RKO (cell line): ENCODE measurements at regions not wholly inside any gene's neighbourhood (a gene's known extent, or its start where the extent isn't known, plus 50 kb on each side); places are given as distances from the start of the nearest gene placed in this dataset.

Experiments
- DNase-seq: peaks from one replicate; pipeline ENCODE4 v3.0.0-alpha.2; 2016; ENCODE audit warnings: low spot score

DNA sequence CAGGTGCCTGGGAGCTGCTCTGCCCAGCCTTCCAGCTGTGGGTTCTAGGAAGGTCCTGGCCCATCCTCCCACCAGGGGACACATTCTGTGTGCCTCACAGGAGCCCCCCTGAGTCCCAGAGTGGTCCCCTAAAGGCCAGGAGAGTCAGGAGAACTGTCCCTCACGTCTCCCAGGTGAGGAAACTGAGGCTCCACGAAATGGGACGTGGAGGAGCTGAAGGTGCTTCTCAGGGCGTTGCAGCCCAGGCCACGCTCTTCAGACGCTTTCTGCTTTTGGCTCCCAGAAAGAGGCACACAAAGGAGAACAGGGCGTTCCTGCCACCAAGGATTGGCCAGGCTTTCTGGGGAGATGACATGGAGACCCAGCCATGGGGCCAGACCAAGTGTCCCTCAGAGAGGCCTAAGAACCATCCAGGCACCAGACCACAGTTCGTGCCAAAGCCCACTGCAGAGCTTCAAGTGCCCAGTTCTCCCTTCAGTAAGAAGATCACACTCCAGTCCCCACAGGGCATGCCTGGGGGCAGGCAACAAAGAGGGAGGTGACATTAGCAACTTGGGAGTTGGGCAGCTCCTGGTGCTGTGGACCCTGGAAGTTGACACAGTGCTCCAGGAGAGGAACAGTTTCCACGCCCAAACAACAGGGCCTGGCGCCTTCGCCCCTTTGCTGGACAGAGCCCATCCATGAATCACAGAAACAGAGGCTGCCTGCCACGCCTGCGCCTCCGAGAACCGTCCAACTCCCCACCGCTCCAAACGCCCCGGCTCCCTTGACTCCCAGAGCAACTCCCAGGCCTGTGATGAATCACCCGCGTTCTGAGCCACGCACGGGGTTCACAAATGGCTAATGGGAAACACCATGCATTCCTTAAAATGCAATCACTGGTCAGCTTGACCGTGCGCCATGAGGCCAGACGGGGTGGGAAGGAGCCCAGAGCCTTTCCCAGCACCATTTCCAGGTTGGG, 589.2 kb downstream of the BRD1 start:
- DNase-seq = no peak

GRCh38 chr22:49237703-49238102, 590.0 kb downstream of the BRD1 start:
- no peak for DNase-seq

DNA sequence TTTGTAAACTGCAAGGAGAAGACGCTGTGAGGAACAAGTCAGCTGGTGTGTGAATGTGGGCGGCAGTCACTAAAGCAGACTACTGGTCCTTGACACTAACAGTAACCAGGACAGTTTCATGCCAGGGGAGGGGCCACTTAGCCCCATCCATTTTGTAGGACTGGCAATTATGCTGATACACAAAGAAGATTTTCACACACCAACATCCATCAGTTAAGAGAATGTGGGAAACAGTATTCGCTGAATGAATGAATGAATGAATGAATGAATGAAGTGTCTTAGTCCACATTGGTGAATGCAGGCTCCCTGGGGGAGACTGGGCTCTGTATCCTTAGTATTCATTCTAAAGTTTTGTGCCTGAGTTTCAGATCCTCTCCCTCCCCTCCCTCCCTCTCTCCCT, 590.4 kb downstream of the BRD1 start:
- no peak for DNase-seq

DNA sequence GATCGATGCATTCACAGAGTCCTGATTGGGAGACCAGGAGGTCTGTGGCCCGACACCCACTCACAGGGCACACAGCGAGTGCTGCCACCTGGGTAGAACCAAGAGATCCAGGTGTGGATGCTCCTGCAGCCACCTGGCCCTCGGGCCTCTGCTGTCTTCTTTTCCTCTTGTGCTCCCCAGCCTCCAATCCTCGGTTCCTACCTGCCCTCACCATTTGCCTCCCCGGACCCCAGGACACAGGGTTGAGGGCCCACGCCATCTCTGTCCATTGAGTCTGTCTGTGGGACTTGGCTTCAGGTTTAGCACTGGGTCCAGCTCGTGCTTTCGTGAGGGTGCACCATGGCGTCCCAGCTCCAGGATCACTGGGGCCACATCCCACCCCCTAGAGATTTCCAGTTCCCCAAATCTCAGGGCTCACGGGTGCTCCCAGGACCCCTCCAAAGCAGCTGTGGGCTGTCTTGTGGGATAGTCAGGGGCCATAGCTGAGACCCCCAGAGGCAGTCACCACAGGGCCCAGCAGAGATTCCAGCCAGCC, 591.1 kb downstream of the BRD1 start:
- no peak for DNase-seq

DNA sequence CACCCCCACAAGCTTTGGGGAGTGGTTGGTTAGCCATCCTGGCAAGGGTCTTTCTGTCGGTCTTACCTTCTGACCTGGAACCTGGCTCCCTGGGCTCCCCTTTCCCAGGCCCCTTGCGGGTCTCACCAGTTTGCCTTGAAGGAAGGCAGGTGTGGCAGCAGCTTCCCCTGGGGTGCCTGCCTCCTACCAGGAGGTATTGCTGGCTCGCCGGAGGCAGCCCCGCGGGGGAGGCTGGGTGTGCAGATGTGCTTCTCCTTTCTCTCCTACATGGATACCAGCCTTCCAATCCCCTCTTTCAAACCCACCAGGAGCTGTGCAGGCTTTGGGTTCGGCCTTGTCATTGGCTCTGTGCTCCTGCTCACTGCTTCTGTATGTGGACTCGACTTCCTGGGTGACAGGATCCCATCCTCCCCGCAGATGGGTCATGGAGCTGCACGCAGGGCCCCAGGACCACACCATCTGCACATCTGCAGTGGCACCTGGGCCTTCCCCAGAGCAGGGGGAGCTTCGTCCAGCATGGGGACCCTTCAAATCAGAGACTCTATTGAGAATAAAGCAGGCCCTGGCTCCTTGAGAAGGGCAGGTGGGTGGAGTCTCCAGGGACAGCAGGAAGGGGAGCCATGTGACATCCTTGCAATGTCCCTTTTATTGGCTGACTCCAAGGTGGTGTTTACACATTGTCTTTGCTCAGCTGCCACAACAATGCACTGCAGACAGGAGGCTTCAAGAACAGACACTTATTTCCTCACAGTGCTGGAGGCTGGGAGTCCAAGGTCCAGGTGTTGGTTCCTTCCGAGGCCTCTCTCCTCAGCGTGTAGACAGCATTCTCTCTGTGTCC, 592.0 kb downstream of the BRD1 start:
- DNase-seq = no peak

DNA sequence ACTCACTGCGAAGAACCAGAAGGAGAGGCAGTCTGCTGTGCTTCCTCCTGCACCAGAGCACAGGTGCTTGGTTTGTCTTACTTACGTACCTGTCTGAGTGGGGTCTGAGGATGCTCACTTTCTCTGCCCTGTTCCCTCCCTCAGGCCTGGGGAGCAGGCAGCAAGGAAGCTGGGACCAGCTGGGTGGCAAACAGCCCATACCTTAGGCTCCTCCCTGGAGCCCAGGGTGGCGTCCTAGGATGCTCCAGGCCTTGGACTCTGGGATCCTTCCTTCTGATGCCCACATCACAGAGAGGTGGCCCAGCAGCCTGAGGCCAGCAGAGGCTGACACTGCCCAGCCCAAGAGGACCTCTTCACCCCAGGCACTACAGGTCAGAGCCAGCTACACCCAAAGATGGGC, 593.2 kb downstream of the BRD1 start:
- DNase-seq = no peak

GRCh38 chr22:49233507-49234100, 594.1 kb downstream of the BRD1 start:
- no peak for DNase-seq

DNA sequence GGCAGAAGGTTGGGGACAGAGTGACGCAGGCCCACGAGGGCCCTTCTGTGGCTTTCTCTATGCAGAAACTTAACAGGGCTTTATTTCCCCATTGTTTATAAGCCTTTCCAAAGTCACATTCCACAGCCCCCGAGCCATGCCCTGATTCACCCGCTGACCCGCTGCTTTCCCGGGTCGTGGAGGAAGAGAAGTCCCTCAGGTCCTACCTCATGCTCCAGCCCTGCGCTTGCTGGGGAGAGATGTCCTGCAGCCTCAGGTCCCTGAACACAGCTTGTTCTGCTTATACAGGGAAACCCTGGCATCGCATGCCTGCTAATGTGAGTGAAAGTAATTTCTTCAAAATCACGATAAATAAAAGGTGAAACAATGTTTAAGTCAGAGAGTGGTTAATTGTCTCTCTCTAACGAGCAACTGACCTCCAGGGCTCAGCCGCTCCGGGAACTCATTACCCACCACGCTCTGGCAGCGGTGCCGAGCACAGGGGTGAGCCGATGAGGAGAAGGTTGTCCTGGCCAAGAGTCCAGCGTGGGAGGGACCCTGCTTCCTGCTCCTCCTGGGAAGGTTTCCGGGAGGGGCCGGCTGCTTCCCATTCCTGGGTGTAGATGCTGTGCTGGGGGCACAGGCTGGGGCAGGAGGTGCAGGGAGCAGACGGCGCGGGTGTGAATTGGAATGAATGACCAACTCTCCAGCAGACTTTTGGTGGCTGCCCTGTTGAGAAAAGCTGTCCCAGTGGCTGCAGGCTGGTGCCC, 595.2 kb downstream of the BRD1 start:
- no peak for DNase-seq

DNA sequence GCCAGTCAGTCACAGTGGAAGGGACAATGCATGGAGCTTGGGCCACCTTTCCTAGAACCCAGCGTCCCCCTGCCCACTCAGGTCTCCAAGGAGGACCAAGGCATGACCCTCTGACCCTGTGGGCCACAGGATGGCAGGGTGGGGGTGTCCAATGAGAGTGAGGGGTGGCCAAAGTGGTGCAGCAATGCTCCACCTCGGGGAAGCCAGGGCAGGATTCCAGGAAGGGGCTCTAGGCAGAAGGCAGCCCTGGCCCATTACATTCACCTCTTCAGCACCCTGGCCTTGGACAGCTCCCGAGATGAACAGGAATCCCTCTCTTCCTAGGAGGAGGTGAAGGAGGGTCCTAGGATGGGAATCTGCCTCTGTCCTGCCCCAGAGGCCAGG, 597.5 kb downstream of the BRD1 start:
- DNase-seq = peak; percentile 2

GRCh38 chr22:49229483-49230193, 598.0 kb downstream of the BRD1 start:
- no peak for DNase-seq

DNA sequence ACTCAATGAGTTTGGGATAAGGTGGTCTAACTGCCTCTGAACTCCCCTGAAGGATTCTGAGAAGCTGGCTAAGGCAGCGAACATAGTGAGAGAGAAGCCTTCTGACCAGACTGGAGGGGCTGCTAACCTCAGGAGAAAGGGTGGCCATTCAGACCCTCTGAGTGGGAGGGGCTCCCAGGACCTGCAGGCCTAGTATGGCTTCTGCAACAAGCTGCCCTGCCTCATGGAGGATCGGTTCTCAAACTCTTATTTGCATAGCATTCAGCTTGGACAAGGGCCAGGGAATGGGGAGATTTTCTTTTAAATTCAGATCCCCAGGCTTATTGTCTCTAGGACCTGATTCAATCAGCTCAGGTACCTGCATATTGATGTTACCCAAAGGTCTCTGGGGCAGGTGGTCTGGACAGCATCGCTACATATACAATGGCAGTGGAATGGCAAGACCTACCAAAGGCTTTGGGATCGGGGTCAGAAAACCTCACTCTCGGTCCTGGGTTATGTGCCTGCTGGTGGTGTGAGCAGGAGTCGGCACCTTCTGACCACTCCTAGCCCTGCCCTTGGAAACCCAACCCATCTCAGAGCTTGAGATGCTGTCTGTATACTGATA, 599.1 kb downstream of the BRD1 start:
- no peak for DNase-seq

GRCh38 chr22:49227670-49228069, 600.0 kb downstream of the BRD1 start:
- no peak for DNase-seq

- DNase-seq = no peak
Measured at GRCh38 chr22:49226096-49226495, 601.6 kb downstream of the BRD1 start.

GRCh38 chr22:49224243-49224642, 603.4 kb downstream of the BRD1 start:
- no peak for DNase-seq

DNA sequence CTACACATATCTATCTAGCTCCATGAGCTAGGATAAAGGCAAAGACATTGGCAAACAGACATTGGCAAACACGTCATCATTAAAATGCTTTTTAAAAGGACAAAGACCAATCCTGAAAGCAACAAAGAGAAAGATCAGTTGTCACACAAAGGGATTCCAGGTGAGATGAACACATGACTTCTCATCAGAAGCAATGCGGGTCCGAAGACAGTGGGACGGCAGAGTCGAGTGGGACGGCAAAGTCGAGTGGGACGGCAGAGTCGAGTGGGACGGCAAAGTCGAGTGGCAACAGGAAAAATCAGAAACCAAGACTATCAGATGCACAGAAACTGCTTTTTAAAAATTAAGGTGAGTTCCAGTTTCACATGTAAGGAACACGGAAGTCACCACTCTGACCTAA, 609.5 kb downstream of the BRD1 start:
- no peak for DNase-seq

GRCh38 chr22:49216579-49216978, 611.1 kb downstream of the BRD1 start:
- DNase-seq = no peak

- no peak for DNase-seq
Measured at GRCh38 chr22:49215840-49216239, 611.8 kb downstream of the BRD1 start.

- no peak for DNase-seq
Measured at GRCh38 chr22:49214976-49215375, 612.7 kb downstream of the BRD1 start.

- no peak for DNase-seq
Measured at GRCh38 chr22:49213731-49214352, 613.8 kb downstream of the BRD1 start.

GRCh38 chr22:49212466-49212865, 615.2 kb downstream of the BRD1 start:
- DNase-seq = no peak
